H1 (cell line): ENCODE measurements at regions not wholly inside any gene's neighbourhood (a gene's known extent, or its start where the extent isn't known, plus 50 kb on each side); places are given as distances from the start of the nearest gene placed in this dataset.

Source experiments
- CTCF ChIA-PET: fragments of 300-600 bp; sonication (Branson Sonifier 250); formaldehyde crosslinking; loops from one replicate; lab custom pipeline; 2021; ENCODE audit not compliant: partially characterized antibody; lab: Charles Lee
- POLR2A ChIA-PET: fragments of 300-600 bp; sonication (Branson Sonifier 250); formaldehyde crosslinking; loops from one replicate; lab custom pipeline; 2021; ENCODE audit warnings: inconsistent platforms; ENCODE audit not compliant: partially characterized antibody; lab: Charles Lee
- DNase-seq, 2 experiments: peaks; one replicate each; pipeline versions ENCODE4 v3.0.0 to v3.0.0-alpha.2; 2010 to 2022; ENCODE audit warnings: low spot score in 2 of 2, low read depth in 1 of 2, mixed read lengths in 1 of 2
- FAIRE-seq: peaks from 2 replicates; lab custom pipeline; 2011; peaks lifted over from hg19 to GRCh38; lab: Jason Lieb, UNC
- H2AFZ ChIP-seq: 2 replicates; pipeline ENCODE4 v1.8.1; 2012; ENCODE audit warnings: low read length, inconsistent platforms
- H2AK5ac ChIP-seq: 2 replicates; pipeline ENCODE4 v1.6.1; 2013; ENCODE audit warnings: low read depth, low read length
- H2BK120ac ChIP-seq: replicated peaks from 2 replicates; pipeline ENCODE3; 2013; ENCODE audit warnings: low read depth, low read length, inconsistent platforms
- H2BK12ac ChIP-seq: 2 replicates; pipeline ENCODE4 v1.6.1; 2013; ENCODE audit warnings: low read depth, low read length
- H2BK15ac ChIP-seq: 2 replicates; pipeline ENCODE4 v1.6.1; 2013; ENCODE audit warnings: low read length
- H2BK20ac ChIP-seq: 2 replicates; pipeline ENCODE4 v1.6.1; 2013; ENCODE audit warnings: low read length
- H2BK5ac ChIP-seq: 2 replicates; pipeline ENCODE4 v1.6.1; 2013; ENCODE audit warnings: low read depth, low read length
- H3K14ac ChIP-seq: 2 replicates; pipeline ENCODE4 v1.6.1; 2013; ENCODE audit warnings: inconsistent platforms; ENCODE audit not compliant: insufficient read length
- H3K18ac ChIP-seq: 2 replicates; pipeline ENCODE4 v1.6.1; 2013; ENCODE audit warnings: low read length; ENCODE audit errors: extremely low read depth
- H3K23ac ChIP-seq: 2 replicates; pipeline ENCODE4 v1.6.1; 2013; ENCODE audit warnings: inconsistent platforms; ENCODE audit not compliant: insufficient read length
- H3K23me2 ChIP-seq: 2 replicates; pipeline ENCODE4 v1.6.1; 2013; ENCODE audit warnings: low read depth, low read length
- H3K27ac ChIP-seq: 2 replicates; pipeline ENCODE4 v1.6.1; 2011; ENCODE audit warnings: low read depth, low read length, inconsistent platforms
- H3K27me3 ChIP-seq, 4 experiments: replicated peaks in 1 of 4; 1 replicate in 1 of 4; 2 replicates in 3 of 4; pipeline versions ENCODE4 v1.6.1 to v1.8.1; 2011 to 2013; ENCODE audit warnings: low read length in 3 of 4, mild to moderate bottlenecking in 3 of 4, inconsistent platforms in 2 of 4, mixed read lengths in 2 of 4, moderate library complexity in 1 of 4; ENCODE audit not compliant: control insufficient read depth in 3 of 4, insufficient read depth in 3 of 4; ENCODE audit errors: extremely low read depth in 1 of 4
- H3K36me3 ChIP-seq, 4 experiments: 2 replicates each; pipeline versions ENCODE4 v1.6.1 to v1.8.1; 2011 to 2013; ENCODE audit warnings: mild to moderate bottlenecking in 4 of 4, low read length in 3 of 4, moderate library complexity in 2 of 4, control low read depth in 1 of 4, inconsistent platforms in 1 of 4; ENCODE audit not compliant: insufficient read depth in 4 of 4, control insufficient read depth in 2 of 4
- H3K4ac ChIP-seq: replicated peaks from 2 replicates; pipeline ENCODE3; 2013; ENCODE audit warnings: low read length, low read depth, mixed read lengths, inconsistent platforms; ENCODE audit not compliant: insufficient read length
- H3K4me1 ChIP-seq, 4 experiments: replicated peaks in 1 of 4; 1 replicate in 1 of 4; 2 replicates in 3 of 4; pipeline versions ENCODE4 v1.6.1 to v1.8.1; 2011 to 2013; ENCODE audit warnings: low read length in 3 of 4, inconsistent platforms in 2 of 4, mixed read lengths in 1 of 4; ENCODE audit not compliant: insufficient read depth in 4 of 4, control insufficient read depth in 3 of 4
- H3K4me2 ChIP-seq, 2 experiments: 2 replicates each; pipeline versions ENCODE4 v1.6.1 to v1.8.1; 2011 to 2013; ENCODE audit warnings: low read depth in 2 of 2, low read length in 2 of 2, control low read depth in 1 of 2, inconsistent platforms in 1 of 2, mild to moderate bottlenecking in 1 of 2; ENCODE audit not compliant: insufficient read depth in 1 of 2
- H3K4me3 ChIP-seq, 4 experiments: fragments of 200-600, 300-600 bp in 1 of 4; sonication (generic), shearing (Covaris generic), sonication (Bioruptor Twin) in 1 of 4; 2 replicates each; pipeline versions ENCODE4 v1.5.1 to v1.8.1; 2011 to 2016; ENCODE audit warnings: low read length in 4 of 4, low read depth in 3 of 4, control low read depth in 2 of 4, inconsistent platforms in 2 of 4, mild to moderate bottlenecking in 2 of 4, mixed read lengths in 1 of 4, moderate library complexity in 1 of 4; ENCODE audit not compliant: insufficient read depth in 2 of 4; ENCODE audit errors: extremely low read depth in 1 of 4
- H3K56ac ChIP-seq: replicated peaks from 2 replicates; pipeline ENCODE3; 2013; ENCODE audit warnings: low read depth, mild to moderate bottlenecking, mixed read lengths, low read length, inconsistent platforms; ENCODE audit not compliant: insufficient read length
- H3K79me1 ChIP-seq: 2 replicates; pipeline ENCODE4 v1.6.1; 2013; ENCODE audit warnings: low read depth, low read length, control low read depth
- H3K79me2 ChIP-seq, 2 experiments: 2 replicates each; pipeline versions ENCODE4 v1.6.1 to v1.8.1; 2012 to 2013; ENCODE audit warnings: low read length in 2 of 2, mild to moderate bottlenecking in 2 of 2, inconsistent platforms in 1 of 2; ENCODE audit not compliant: insufficient read depth in 2 of 2, control insufficient read depth in 1 of 2
- H3K9ac ChIP-seq, 4 experiments: replicated peaks in 1 of 4; 1 replicate in 1 of 4; 2 replicates in 3 of 4; pipeline versions ENCODE4 v1.6.1 to v1.8.1; 2011 to 2013; ENCODE audit warnings: low read depth in 3 of 4, low read length in 3 of 4, control low read depth in 2 of 4, mild to moderate bottlenecking in 2 of 4, moderate library complexity in 2 of 4, inconsistent platforms in 1 of 4; ENCODE audit errors: extremely low read depth in 1 of 4
- H3K9me3 ChIP-seq, 2 experiments: 2 replicates each; pipeline versions ENCODE4 v1.6.1 to v1.8.1; 2012 to 2013; ENCODE audit warnings: mild to moderate bottlenecking in 2 of 2, moderate library complexity in 2 of 2, control low read depth in 1 of 2, inconsistent platforms in 1 of 2, low read depth in 1 of 2, low read length in 1 of 2, mixed read lengths in 1 of 2; ENCODE audit not compliant: insufficient read depth in 2 of 2
- H4K20me1 ChIP-seq, 2 experiments: replicated peaks in 1 of 2; 2 replicates each; pipeline versions ENCODE3 to v1.8.1; 2011 to 2013; ENCODE audit warnings: inconsistent platforms in 2 of 2, low read length in 2 of 2, mild to moderate bottlenecking in 1 of 2; ENCODE audit not compliant: insufficient read depth in 2 of 2, control insufficient read depth in 1 of 2
- H4K5ac ChIP-seq: 2 replicates; pipeline ENCODE4 v1.6.1; 2013; ENCODE audit warnings: low read length, low read depth, mixed read lengths, inconsistent platforms; ENCODE audit not compliant: insufficient read length
- H4K8ac ChIP-seq: 2 replicates; pipeline ENCODE4 v1.8.0; 2013; ENCODE audit warnings: mild to moderate bottlenecking, moderate library complexity, low read length, inconsistent platforms; ENCODE audit not compliant: insufficient read depth; ENCODE audit errors: extremely low read depth
- H4K91ac ChIP-seq: replicated peaks from 2 replicates; pipeline ENCODE3; 2013; ENCODE audit warnings: low read length, mixed read lengths, inconsistent platforms; ENCODE audit not compliant: insufficient read length
- RAD21 ChIP-seq, 2 experiments: IDR thresholded peaks in 1 of 2; conservative IDR thresholded peaks in 1 of 2; 2 replicates each; pipeline ENCODE4 v1.6.1; 2011; ENCODE audit warnings: low read depth in 2 of 2, low read length in 2 of 2, improper control_type of control experiment in 1 of 2, inconsistent platforms in 1 of 2, mild to moderate bottlenecking in 1 of 2, moderate library complexity in 1 of 2
- SP2 ChIP-seq: IDR thresholded peaks from 2 replicates; pipeline ENCODE4 v1.6.1; 2012; ENCODE audit warnings: mild to moderate bottlenecking, low read length, inconsistent platforms
- WGBS, 2 experiments: shearing (Covaris generic) in 1 of 2; methylation state at CpG; one replicate each; pipeline versions ENCODE4 v1.1.6 to v1.1.7; 2013 to 2015; ENCODE audit warnings: low lambda C conversion rate in 2 of 2, mixed read lengths in 2 of 2, inconsistent platforms in 1 of 2, low coverage in 1 of 2, missing lambda C conversion rate in 1 of 2; ENCODE audit not compliant: insufficient replicate concordance in 2 of 2, insufficient coverage in 1 of 2, insufficient read length in 1 of 2; ENCODE audit errors: extremely low coverage in 1 of 2, missing lambda C conversion rate in 1 of 2; 5-methylcytosine and 5-hydroxymethylcytosine counted together

- Histone ChIP-seq H3K4me1 (peaks cover 1 to 14% (median 10%) of the 10 kb centered on the region in 4 experiments; a peak in 6 of 7 replicates), H3K27ac (no peak overlapping the region), H3K79me1 (no peaks in the 10 kb centered on the region), H3K36me3 (no peaks in the 10 kb centered on the region), H3K4me2 (no peak overlapping the region), H4K20me1 (peaks cover 9 to 15% of the 10 kb centered on the region in 2 experiments), H2AFZ (no peak overlapping the region), H3K14ac (no peak overlapping the region), H2BK15ac (no peak overlapping the region), H3K79me2 (no peaks in the 10 kb centered on the region), H3K23ac (no peak overlapping the region), H3K56ac (no peak overlapping the region), H3K18ac (no peak overlapping the region), H2BK20ac (no peak overlapping the region), H3K4ac (no peak overlapping the region), H2BK12ac (no peak overlapping the region), H2AK5ac (no peak overlapping the region), H2BK5ac (no peak overlapping the region), H4K5ac (no peak overlapping the region), H3K4me3 (no peak overlapping the region), H3K9ac (no peak overlapping the region), H4K8ac (no peak overlapping the region), H3K27me3 (peaks cover 11 to 45% (median 37%) of the 10 kb centered on the region in 4 experiments), H2BK120ac (no peak overlapping the region), H4K91ac (no peak overlapping the region), H3K9me3 (no peaks in the 10 kb centered on the region), H3K23me2 (peaks cover 2% of the 10 kb centered on the region; the same call in 1 of the 2 replicates)
- DNase-seq = no peak
- no peak for FAIRE-seq
- WGBS, 2 experiments = 88% methylated on average over 4 of the region's 4 CpGs; no CpG with 5 or more reads in 1 of the 2 experiments
- CTCF ChIA-PET = interaction anchor here (0.6 to 4.1 kb wide), 5 partner anchors 28 to 1307 kb away, joined by 3 to 31 read pairs (median 4); no protein-coding TSS in a partner anchor
- POLR2A ChIA-PET = interaction anchor here (0.6 to 1.4 kb wide), 2 partner anchors 13 to 20 kb away, joined by 3 read pairs; a partner anchor contains a TSS
- TF ChIP-seq RAD21 (IDR thresholded peaks at IDR 0.05 in 1 of 2, conservative IDR thresholded peaks at IDR 0.05 in 1 of 2; ENCODE audit: low read depth in 2 of 2, low read length in 2 of 2) (no peak), SP2 (no peak)
Observed at GRCh38 chr14:73780391-73780790, 66.2 kb upstream of the PNMA1 start.
